HCT116 (cell line): ENCODE measurements at regions not wholly inside any gene's neighbourhood (a gene's known extent, or its start where the extent isn't known, plus 50 kb on each side); places are given as distances from the start of the nearest gene placed in this dataset.

ENCODE experiments used
- POLR2A ChIP-seq: IDR thresholded peaks from 2 replicates; pipeline ENCODE4 v1.7.0; 2011; ENCODE audit warnings: borderline replicate concordance; ENCODE audit not compliant: insufficient read depth, insufficient read length; ENCODE audit errors: extremely low read depth
- SIN3A ChIP-seq: IDR thresholded peaks from 2 replicates; pipeline ENCODE4 v1.6.1; 2012; ENCODE audit warnings: low read depth
- TF ChIP-seq, protein P1 (sequence below): IDR thresholded peaks from 2 replicates; pipeline ENCODE4 v1.6.1; 2012; ENCODE audit warnings: low read depth

DNA sequence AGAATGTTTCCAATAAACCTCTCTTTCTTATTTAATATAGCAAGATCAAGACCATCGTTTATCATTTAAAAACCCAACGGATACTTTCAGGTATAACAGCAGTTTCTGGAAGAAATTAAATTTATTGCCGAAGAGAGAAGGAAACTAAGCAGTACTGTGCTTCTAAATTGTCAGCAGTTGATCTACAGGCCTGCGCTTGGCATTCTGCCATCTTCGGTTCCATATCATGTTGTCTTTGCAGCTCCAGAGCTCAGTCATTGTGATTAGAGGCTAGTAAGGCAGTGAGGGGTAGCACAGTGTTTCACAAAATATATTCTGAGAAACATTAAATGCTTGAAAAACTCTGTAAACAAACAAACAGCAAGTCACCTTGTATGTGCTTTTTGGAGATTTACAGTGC lies 301.3 kb downstream of the REEP3 start:
- TF ChIP-seq, protein P1, sequence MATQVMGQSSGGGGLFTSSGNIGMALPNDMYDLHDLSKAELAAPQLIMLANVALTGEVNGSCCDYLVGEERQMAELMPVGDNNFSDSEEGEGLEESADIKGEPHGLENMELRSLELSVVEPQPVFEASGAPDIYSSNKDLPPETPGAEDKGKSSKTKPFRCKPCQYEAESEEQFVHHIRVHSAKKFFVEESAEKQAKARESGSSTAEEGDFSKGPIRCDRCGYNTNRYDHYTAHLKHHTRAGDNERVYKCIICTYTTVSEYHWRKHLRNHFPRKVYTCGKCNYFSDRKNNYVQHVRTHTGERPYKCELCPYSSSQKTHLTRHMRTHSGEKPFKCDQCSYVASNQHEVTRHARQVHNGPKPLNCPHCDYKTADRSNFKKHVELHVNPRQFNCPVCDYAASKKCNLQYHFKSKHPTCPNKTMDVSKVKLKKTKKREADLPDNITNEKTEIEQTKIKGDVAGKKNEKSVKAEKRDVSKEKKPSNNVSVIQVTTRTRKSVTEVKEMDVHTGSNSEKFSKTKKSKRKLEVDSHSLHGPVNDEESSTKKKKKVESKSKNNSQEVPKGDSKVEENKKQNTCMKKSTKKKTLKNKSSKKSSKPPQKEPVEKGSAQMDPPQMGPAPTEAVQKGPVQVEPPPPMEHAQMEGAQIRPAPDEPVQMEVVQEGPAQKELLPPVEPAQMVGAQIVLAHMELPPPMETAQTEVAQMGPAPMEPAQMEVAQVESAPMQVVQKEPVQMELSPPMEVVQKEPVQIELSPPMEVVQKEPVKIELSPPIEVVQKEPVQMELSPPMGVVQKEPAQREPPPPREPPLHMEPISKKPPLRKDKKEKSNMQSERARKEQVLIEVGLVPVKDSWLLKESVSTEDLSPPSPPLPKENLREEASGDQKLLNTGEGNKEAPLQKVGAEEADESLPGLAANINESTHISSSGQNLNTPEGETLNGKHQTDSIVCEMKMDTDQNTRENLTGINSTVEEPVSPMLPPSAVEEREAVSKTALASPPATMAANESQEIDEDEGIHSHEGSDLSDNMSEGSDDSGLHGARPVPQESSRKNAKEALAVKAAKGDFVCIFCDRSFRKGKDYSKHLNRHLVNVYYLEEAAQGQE: no peak
- TF ChIP-seq SIN3A (no peak), POLR2A (no peak)
